Cardiac septum (tissue), 1 donor: ENCODE measurements at regions not wholly inside any gene's neighbourhood (a gene's known extent, or its start where the extent isn't known, plus 50 kb on each side); places are given as distances from the start of the nearest gene placed in this dataset.
A peak's percentile ranks its signal among the peaks of the same experiment; 100 is the strongest.

Experiments
- DNase-seq: peaks from one replicate; pipeline ENCODE4 v3.0.0-alpha.2; 2020; ENCODE audit warnings: low spot score
- intact Hi-C: fragments of 100-400 bp; cut with DNase I; formaldehyde crosslinking; loops from one replicate; pipeline ENCODE4 v1.14.0; 2022
- donor health status: DM: no; HTN: no; CAD: no.

DNA sequence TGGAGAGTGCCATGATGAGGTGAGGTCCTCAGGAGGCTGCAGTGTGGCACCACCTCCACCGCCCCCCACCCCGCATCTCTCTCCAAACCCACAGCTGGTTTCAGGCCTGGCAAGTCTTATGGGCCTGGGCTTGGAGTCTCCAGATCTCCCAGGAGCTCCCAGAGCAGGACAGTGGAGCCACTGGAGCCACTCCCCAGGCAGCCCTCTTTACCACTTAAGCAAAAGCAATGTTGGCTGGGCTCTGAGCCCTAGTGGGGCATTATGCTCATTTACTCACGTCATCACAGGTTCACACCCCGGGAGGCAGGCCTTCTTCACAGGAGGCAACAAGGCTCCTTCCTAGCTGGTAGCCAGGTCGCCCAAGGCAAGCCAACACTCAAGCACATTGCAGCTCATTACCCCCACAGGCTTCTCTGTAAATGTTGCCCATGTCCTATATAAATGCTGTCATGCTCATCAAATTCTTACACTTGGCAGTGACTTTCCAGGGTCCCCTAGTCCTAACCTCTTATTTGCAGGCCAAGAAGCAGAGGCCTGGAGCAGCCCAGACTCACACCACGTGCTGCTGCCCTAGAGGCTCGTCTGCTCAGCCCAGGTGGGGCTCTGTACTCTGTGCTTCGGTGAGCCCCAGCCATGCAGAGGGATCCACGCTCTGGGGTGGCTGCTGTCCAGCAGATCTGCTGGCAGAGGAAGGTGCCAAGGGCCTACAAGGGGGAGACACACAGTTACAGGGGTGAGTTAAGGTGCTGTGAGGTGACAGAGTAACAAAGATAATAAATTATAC, 459.3 kb downstream of the MATN1 start:
- intact Hi-C loops, result no loop called here
- DNase-seq, result no peak

DNA sequence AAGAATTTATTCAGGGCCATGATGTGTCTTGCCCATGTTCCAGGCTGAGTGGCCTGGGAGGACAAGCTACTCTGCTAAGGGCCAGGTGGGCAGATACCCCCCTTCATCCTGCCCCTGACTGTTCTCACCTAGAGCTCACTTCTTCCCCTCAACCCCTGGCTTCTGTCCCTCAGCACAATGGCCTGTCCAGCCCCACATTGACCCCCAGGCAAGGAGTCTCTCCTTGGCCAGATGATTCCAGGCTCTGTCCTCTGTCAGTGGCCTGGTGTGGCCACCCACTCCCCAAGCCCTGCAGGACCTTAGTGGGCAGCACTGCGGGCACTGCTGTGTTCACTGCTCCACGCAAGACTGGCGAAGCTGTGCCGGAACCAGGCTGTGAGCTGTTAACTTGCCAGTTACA, 460.0 kb downstream of the MATN1 start:
- no peak for DNase-seq
- intact Hi-C loops, result no loop called here

DNA sequence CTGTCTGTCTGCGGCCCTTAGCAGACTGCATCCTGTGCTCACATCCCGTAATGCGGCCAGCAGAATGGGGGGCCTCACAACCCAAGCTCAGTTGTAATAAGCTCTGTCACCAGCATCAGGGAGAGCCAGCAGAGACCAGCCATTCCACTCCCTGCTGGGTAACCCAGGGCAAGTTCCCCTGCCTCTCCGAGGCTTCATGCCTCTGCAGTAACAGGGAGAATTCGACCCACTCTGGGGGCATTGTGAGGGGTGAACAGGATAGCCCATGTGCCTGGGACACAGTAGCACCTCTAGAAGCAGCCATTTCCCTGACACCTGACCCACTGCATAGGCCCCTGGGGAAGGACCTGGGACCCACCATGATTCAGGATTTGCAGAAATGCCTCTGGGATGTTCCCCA, 461.2 kb downstream of the MATN1 start:
- peak; percentile 66 for DNase-seq

GRCh38 chr1:30260318-30260717, 463.1 kb downstream of the MATN1 start:
- DNase-seq, result peak; percentile 19
- intact Hi-C loops, result no loop called here

More for the DNA sequence above, 461.2 kb downstream of the MATN1 start:
- intact Hi-C loops, result no loop called here

- DNase-seq, result no peak
- intact Hi-C loops, result no loop called here
These were observed 463.8 kb downstream of the MATN1 start for GRCh38 chr1:30259631-30260030.

DNA sequence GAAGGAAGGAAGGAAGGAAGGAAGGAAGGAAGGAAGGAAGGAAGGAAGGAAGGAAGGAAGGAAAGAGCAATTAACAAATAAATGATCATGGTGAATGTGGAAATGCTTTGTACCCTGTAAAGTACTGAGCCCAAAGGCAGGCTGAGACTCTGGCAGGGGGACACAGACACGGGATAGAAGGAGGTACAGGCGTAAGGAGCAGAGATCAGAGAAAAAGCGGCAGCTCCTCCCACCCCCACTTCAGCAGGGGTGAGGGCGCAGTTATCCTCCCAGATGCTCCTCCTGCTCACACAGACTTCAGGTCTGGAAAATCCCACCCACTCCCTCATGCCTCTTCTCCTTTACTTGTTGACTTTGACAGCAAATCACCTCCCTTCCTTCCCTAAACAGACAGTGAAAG, 464.5 kb downstream of the MATN1 start:
- peak; percentile 17 for DNase-seq
- intact Hi-C loops, result no loop called here

- intact Hi-C loops, result no loop called here
- DNase-seq, result peak; percentile 24
These were observed 464.9 kb downstream of the MATN1 start for GRCh38 chr1:30258471-30258870.

DNA sequence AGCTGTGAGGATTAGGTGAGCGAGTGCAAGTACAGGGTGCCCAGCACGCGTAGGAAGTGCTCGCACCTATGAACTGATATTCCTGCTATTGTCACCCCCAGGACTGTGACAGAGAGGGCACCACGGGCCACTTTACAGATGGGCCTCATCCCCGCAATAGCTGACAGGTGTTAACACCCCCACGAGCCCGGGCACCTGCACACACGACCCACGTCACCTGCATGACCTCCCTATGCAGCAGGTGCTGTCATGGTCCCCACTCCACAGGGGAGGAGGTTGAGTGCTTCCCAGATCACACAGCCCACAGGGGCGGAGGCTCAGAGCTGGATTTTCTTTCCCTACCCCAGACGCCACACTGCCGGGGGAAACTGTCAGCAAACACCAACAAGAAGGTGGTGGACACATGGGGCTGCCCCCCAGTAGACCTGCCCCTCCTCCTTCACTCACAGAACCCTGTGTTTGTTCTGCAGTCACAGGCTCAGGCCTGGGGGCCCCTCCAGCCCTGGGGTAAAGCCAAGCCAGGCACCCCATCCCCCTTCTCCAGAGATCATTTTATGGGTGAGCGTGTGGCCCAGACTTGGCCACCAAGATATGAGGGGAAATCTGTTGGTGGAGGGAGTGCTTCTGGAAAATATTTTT, 465.5 kb downstream of the MATN1 start:
- DNase-seq, result peak; percentile 4
- intact Hi-C loops, result no loop called here

- peak; percentile 17 for DNase-seq
- intact Hi-C loops, result no loop called here
These were observed 466.1 kb downstream of the MATN1 start for GRCh38 chr1:30257322-30257721.

DNA sequence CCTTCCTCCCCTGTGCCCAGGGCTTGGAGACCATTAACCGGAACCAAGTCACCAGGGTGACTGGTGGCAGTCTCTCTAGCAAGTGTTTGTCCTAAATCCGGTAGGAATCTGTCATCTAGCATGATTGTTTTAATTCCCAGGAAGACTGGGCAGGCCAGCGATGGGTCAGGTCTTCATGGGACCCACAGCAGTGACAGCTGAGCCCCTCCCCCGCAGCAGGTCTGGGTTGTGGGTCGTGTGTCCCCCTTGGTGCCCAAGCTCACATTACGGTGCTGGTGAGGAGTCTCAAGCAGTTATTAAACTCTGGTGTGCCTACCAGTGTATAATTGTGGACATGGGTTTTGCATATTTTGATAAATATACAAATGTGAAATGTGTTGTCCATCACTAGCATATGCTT, 466.5 kb downstream of the MATN1 start:
- intact Hi-C loops, result no loop called here
- peak; percentile 61 for DNase-seq

GRCh38 chr1:30255111-30255724, 468.2 kb downstream of the MATN1 start:
- intact Hi-C loops, result no loop called here
- no peak for DNase-seq

- no peak for DNase-seq
These were observed 469.5 kb downstream of the MATN1 start for GRCh38 chr1:30253807-30254440.

DNA sequence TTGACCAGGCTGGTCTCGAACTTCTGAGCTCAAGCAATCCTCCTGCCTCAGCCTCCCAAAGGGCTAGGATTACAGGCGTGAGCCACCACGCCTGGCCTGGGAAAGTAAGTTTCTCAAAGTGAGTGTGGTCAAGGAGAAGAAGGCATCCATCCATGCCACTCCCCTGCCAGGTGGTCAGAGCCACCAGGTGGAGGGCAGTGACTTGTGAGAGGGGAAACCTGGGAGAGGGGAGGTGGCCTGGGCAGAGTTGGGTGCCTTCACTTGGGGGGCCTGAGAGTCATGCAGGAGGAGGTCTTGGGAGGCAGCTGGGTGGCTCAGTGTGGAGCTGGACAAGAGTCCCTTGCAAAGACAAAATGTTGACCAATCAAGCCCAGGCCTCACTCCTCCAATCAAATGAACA, 470.0 kb downstream of the MATN1 start:
- intact Hi-C loops, result no loop called here
- no peak for DNase-seq

More at GRCh38 chr1:30253807-30254440, 469.5 kb downstream of the MATN1 start:
- intact Hi-C loops, result no loop called here

- intact Hi-C loops, result no loop called here
- DNase-seq, result no peak
These were observed 472.2 kb downstream of the MATN1 start for GRCh38 chr1:30250984-30251850.

DNA sequence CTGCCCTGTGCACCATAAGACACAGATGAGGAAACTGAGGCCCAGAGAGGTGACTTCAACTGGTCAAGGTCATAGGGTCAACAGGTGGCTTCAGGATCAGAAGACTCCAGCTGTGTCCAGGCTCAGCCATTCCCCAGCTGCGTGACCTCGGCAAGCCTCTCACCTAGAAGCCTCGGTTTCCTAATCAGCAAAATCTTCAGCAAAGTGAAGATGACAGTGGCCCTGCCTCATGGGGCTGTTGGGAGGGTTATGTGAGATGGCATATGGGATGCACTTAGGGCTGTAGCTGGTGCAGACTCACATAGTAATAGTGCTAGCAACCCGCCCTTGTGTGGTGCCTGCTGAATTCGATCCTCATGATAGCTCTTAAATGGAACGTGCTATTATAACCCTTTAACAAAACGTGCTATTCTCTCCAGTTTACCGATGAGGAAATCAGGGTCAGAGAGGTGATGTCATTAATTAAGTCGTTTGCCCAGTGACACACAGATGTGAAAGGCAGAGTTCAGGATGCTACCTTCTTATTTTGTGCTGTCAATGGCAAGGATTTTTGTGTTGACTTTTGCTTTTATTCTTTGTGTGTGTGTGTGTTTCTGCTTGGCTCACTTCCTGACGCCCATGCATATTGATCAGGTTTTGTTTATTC, 472.9 kb downstream of the MATN1 start:
- DNase-seq, result no peak
- intact Hi-C loops, result no loop called here

DNA sequence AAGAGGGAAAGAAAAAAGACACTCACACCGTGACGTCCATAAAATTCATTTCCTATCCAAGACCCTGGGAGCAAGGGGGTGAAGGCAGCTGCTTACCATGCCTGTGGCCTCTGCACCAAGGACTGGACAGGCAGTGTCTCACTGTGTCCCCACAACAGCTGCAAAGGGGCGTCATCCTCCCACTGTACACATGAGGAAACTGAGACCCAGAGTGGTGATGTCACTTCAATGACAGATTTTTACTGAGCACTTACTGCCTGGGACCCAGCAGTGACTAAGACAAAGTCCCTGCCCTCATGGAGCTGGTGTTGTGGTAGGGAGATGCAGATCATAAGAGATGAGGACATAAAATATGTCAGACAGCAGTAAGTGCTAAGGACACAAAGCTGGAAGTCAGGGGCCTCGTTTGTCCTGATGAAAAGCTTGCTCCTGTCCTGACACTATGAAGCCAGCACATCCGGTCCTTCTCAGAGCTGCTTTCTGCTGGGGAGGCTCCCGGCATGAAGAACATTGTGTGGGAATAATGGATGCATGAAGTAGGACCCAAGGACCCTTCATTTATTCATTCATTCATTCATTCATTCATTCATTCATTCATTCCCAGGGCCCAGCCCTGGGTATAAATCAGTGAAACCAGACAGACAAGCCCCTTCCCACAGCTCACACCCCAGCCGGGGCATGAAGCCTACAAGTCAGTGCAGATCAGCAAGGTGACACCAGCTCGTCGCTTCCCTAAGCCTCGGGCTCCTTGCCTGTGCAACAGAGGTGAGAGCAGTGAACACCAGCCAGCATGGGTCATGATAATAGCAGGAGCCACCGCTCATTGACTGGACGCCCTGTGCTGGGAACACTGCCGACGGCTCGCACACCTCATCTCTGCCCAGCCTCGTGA, 473.7 kb downstream of the MATN1 start:
- intact Hi-C loops, result no loop called here
- no peak for DNase-seq

DNA sequence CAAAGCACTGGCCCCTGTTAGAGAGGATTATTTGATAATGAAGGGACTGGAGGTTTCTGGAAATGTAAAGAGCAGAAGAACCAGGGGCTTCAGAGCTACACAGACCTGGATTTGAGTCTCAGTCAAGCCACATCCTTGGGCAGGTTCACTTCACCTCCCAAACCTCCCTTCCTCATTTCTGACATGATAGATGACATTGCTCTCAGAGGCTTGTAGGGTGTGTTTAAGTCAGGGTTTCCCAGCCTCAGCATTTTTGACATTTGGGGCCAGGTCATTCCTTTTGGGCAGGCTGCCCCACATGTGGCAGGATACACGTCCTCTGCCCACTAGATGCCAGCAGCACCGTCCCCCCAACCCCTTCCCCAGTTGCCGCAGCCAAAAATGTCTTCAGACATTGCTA, 474.6 kb downstream of the MATN1 start:
- no peak for DNase-seq

GRCh38 chr1:30248373-30248772, 475.0 kb downstream of the MATN1 start:
- no peak for DNase-seq
- intact Hi-C loops, result no loop called here

More for the DNA sequence above, 474.6 kb downstream of the MATN1 start:
- intact Hi-C loops, result no loop called here
